Dendritic cell treated with granulocyte-macrophage colony-stimulating factor and Interleukin-4, amounts not matched to agents 40 ng/mL and 50 ng/mL, for 4 days (primary cell): ENCODE measurements at regions not wholly inside any gene's neighbourhood (a gene's known extent, or its start where the extent isn't known, plus 50 kb on each side); places are given as distances from the start of the nearest gene placed in this dataset.
"Not testable (repeated sequence)": the region's sequence is repeated elsewhere in the genome, so short reads cannot be mapped to it uniquely, and the experiment has no call there.

Experiments
- H3K27ac Mint-ChIP-seq: one replicate; pipeline ENCODE4 v1.8.0; 2022; ENCODE audit warnings: mild to moderate bottlenecking, mixed read lengths
- H3K27me3 Mint-ChIP-seq: one replicate; pipeline ENCODE4 v1.8.0; 2022; ENCODE audit warnings: mild to moderate bottlenecking, mixed read lengths
- H3K36me3 Mint-ChIP-seq: one replicate; pipeline ENCODE4 v1.8.0; 2022; ENCODE audit warnings: low read depth, mixed read lengths
- H3K4me1 Mint-ChIP-seq: one replicate; pipeline ENCODE4 v1.8.0; 2022; ENCODE audit warnings: low read depth, mixed read lengths
- H3K4me3 Mint-ChIP-seq: one replicate; pipeline ENCODE4 v1.8.0; 2022; ENCODE audit warnings: mild to moderate bottlenecking, moderate library complexity, mixed read lengths
- H3K9me3 Mint-ChIP-seq: one replicate; pipeline ENCODE4 v1.8.0; 2022; ENCODE audit warnings: mixed read lengths
- intact Hi-C: fragments of 100-400 bp; cut with micrococcal nuclease; formaldehyde crosslinking; loops from one replicate; pipeline ENCODE4 v1.15.0; 2022

- Mint-ChIP-seq H3K4me3 (no peak overlapping the region), H3K27me3 (no peaks in the 10 kb centered on the region), H3K36me3 (no peaks in the 10 kb centered on the region), H3K4me1 (no peaks in the 10 kb centered on the region), H3K27ac (no peak overlapping the region), H3K9me3 (no peaks in the 10 kb centered on the region)
- intact Hi-C loops: no loop called here
These were observed 78.4 kb downstream of the ADAMTS15 start for GRCh38 chr11:130526846-130527245.

DNA sequence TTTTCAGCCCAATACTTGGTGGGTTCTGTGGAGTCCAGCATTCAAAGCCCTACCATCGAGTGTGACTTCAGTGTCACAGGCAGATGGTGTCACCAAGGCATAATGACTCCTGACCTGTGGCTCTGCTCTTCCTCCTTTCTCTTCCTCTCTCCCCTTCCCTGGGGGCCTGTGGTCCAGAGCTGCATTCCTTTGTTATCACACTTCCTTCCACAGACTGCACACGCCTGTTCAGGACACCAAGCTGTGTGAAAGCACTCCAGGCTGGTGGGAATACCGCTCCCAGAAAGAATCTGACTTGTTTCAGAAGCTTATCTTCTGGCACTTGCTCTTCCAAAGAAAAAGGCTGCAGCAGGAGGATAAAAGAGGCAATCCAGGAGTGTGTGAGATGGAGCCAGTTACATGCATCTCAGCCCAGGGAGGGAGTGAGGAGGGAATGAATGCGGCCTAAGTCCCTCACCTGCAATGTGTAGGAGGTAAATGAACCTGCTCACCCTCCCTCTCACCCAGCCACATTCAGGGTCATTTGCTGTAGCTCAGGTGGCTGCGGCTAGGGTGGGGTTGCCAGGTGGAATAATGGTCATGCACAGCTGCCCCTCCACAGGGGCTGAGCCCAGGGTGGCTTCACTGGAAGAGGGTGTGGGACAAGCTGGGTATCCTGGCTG is 79.3 kb downstream of the ADAMTS15 start:
- H3K9me3 Mint-ChIP-seq: no peaks in the 10 kb centered on the region
- no peaks in the 10 kb centered on the region for H3K27me3 Mint-ChIP-seq
- H3K36me3 Mint-ChIP-seq: no peaks in the 10 kb centered on the region
- intact Hi-C loops: no loop called here
- no peaks in the 10 kb centered on the region for H3K4me1 Mint-ChIP-seq
- H3K27ac Mint-ChIP-seq: no peak overlapping the region
- no peak overlapping the region for H3K4me3 Mint-ChIP-seq

DNA sequence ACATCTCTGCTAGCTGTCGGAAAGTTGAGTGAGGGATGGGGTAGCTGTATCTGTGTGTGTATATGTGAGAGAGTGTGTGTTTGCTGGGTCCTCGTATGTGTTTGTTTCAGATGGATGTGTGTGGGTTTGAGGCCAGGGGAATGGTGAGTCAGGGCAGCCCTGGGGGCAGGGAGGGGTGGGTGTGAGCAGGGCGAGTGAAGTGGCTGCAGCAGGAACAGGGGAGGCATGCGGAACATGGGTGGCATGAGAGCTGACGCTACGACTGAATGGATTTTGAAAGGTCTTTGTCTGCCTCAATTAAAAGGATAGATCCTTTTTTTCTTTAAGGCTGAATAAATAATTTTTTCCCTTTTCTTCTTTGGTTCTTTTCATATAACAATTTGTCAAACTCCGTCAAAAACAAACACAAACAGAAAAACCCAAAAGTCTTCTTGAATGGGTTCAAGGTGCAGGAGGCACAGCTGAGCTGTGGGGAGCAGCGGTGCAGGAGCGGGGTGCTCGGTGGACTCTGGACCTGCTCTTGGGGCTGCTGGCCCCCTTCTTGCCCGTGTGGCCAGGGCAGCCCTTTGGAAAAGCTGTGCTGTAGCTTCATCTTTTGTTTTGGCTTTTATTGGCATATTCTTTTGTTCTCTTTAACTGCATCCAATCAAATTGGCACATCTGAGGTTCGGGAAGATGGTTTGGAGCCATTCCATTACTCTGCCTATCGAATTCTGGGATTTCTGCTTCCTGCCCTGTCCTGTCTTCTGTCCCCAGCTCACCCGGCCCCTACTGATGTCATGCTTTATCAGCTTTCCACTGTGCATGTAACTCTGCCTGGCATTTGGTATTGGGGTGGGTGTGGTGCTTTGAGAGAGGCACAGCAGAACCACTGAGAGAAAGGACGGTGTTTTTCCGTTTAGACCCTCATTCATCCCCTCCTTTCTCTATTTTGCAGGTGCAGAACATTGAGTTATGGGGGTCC is 80.1 kb downstream of the ADAMTS15 start:
- Mint-ChIP-seq H3K4me3 (no peak overlapping the region), H3K9me3 (no peaks in the 10 kb centered on the region), H3K36me3 (no peaks in the 10 kb centered on the region), H3K27ac (no peak overlapping the region), H3K27me3 (no peaks in the 10 kb centered on the region), H3K4me1 (no peaks in the 10 kb centered on the region)
- intact Hi-C loops: no loop called here

DNA sequence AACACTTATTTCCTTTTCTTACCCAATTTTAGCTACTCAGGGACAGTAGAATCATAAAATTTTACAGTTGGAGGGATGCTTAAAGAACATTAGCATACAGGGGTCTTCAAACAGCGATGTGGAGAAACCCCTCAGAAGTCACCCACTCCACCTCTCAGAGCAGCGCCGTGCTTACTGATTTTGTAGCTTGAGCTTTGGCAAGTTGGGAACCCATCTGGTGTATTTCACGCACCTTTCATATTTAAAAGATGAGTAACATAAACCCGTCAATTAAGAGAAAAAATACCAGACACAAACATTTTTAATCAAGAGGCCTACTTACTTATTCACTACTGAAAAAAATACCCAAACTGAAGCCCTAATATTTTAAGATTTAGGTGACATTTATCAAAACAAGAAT is 80.9 kb downstream of the ADAMTS15 start:
- H3K4me3 Mint-ChIP-seq: no peak overlapping the region
- H3K4me1 Mint-ChIP-seq: no peaks in the 10 kb centered on the region
- intact Hi-C loops: no loop called here
- H3K27ac Mint-ChIP-seq: no peak overlapping the region
- H3K36me3 Mint-ChIP-seq: no peaks in the 10 kb centered on the region
- H3K27me3 Mint-ChIP-seq: no peaks in the 10 kb centered on the region
- H3K9me3 Mint-ChIP-seq: no peaks in the 10 kb centered on the region

- no peaks in the 10 kb centered on the region for H3K36me3 Mint-ChIP-seq
- no peak overlapping the region for H3K27ac Mint-ChIP-seq
- no peaks in the 10 kb centered on the region for H3K27me3 Mint-ChIP-seq
- H3K4me1 Mint-ChIP-seq: no peaks in the 10 kb centered on the region
- intact Hi-C loops: no loop called here
- H3K9me3 Mint-ChIP-seq: no peaks in the 10 kb centered on the region
- no peak overlapping the region for H3K4me3 Mint-ChIP-seq
These were observed 82.6 kb downstream of the ADAMTS15 start for GRCh38 chr11:130531061-130531460.

GRCh38 chr11:130533113-130533798 is 84.8 kb downstream of the ADAMTS15 start:
- Mint-ChIP-seq H3K27me3 (peaks cover 2% of the 10 kb centered on the region), H3K9me3 (no peaks in the 10 kb centered on the region), H3K36me3 (no peaks in the 10 kb centered on the region), H3K4me1 (no peaks in the 10 kb centered on the region), H3K4me3 (no peak overlapping the region), H3K27ac (no peak overlapping the region)
- intact Hi-C loops: no loop called here

DNA sequence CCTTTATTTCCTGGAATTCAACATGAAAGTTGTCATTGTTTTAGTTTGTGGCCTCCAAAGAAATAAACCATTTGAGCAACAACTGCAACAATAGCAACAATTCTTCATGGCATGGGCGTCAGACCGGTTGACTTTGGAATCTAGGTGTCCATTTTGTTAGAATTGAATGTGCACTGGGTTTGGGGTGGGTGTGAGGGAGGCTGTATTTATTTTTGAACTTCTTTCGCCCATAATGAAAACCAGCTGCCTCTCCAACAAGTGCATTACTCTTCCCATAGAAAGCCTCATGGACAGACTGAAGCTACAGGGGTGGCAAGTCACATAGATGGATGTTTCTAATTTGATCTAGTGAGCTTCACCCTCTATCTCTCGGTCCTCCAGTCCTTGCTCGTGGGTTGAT is 85.4 kb downstream of the ADAMTS15 start:
- Mint-ChIP-seq H3K27me3 (peaks cover 2% of the 10 kb centered on the region), H3K4me1 (no peaks in the 10 kb centered on the region), H3K9me3 (no peaks in the 10 kb centered on the region), H3K27ac (no peak overlapping the region), H3K4me3 (no peak overlapping the region), H3K36me3 (no peaks in the 10 kb centered on the region)
- intact Hi-C loops: no loop called here

DNA sequence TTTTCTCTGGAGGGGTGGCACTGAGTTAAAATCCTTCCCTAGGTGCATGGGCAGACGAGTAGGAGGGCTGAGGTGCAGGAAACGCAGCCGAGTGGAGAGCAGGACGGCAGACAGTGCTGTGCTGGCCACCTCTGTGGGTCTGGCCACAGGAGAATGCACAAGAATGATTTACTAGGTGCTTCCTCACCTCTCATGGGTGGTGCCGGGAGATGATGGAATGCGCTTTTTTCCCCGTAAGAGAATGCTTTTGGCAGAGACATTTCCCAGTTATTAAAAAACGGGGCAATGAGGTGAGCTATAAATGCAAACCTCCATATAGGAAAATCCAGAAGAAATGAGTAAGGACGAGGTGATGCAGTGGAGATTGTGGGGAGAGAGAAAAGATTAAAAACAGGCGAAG is 86.1 kb downstream of the ADAMTS15 start:
- no peak overlapping the region for H3K4me3 Mint-ChIP-seq
- H3K27me3 Mint-ChIP-seq: peaks cover 2% of the 10 kb centered on the region
- no peak overlapping the region for H3K27ac Mint-ChIP-seq
- no peaks in the 10 kb centered on the region for H3K9me3 Mint-ChIP-seq
- no peaks in the 10 kb centered on the region for H3K4me1 Mint-ChIP-seq
- intact Hi-C loops: no loop called here
- no peaks in the 10 kb centered on the region for H3K36me3 Mint-ChIP-seq

DNA sequence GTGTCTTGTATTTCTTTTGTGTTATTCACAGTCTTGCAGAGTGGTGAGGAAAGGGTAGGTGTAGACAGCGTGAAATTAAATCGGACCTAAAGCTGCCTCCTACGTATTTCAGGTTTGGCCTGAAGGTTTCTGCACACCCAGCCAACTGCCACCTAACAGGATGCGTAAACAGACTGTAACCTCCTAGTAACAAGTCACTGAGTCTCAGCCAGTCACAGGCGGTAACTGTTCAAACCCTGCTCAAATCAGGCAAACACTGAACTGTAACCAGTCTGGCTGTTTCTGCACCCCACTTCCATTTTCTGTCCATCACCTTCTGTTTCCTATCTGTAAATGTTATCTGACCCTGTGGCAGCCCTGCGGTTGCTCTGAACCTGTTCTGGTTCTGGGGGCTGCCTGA is 87.1 kb downstream of the ADAMTS15 start:
- H3K36me3 Mint-ChIP-seq: no peaks in the 10 kb centered on the region
- H3K9me3 Mint-ChIP-seq: no peaks in the 10 kb centered on the region
- intact Hi-C loops: no loop called here
- H3K4me1 Mint-ChIP-seq: no peaks in the 10 kb centered on the region
- H3K4me3 Mint-ChIP-seq: no peak overlapping the region
- H3K27me3 Mint-ChIP-seq: peaks cover 6% of the 10 kb centered on the region
- no peak overlapping the region for H3K27ac Mint-ChIP-seq

GRCh38 chr11:130536106-130537040 is 87.9 kb downstream of the ADAMTS15 start:
- no peaks in the 10 kb centered on the region for H3K9me3 Mint-ChIP-seq
- peaks cover 6% of the 10 kb centered on the region for H3K27me3 Mint-ChIP-seq
- intact Hi-C loops: no loop called here
- no peaks in the 10 kb centered on the region for H3K4me1 Mint-ChIP-seq
- no peaks in the 10 kb centered on the region for H3K36me3 Mint-ChIP-seq
- no peak overlapping the region for H3K4me3 Mint-ChIP-seq
- H3K27ac Mint-ChIP-seq: no peak overlapping the region

GRCh38 chr11:130539680-130540079 is 91.2 kb downstream of the ADAMTS15 start:
- H3K27me3 Mint-ChIP-seq, H3K36me3 Mint-ChIP-seq, H3K27ac Mint-ChIP-seq, H3K4me3 Mint-ChIP-seq, intact Hi-C loops, H3K9me3 Mint-ChIP-seq, H3K4me1 Mint-ChIP-seq: not testable (repeated sequence)

- Mint-ChIP-seq H3K4me1 (no peaks in the 10 kb centered on the region), H3K4me3 (no peak overlapping the region), H3K27ac (no peak overlapping the region)
These were observed 95.8 kb downstream of the ADAMTS15 start for GRCh38 chr11:130544266-130544665.

DNA sequence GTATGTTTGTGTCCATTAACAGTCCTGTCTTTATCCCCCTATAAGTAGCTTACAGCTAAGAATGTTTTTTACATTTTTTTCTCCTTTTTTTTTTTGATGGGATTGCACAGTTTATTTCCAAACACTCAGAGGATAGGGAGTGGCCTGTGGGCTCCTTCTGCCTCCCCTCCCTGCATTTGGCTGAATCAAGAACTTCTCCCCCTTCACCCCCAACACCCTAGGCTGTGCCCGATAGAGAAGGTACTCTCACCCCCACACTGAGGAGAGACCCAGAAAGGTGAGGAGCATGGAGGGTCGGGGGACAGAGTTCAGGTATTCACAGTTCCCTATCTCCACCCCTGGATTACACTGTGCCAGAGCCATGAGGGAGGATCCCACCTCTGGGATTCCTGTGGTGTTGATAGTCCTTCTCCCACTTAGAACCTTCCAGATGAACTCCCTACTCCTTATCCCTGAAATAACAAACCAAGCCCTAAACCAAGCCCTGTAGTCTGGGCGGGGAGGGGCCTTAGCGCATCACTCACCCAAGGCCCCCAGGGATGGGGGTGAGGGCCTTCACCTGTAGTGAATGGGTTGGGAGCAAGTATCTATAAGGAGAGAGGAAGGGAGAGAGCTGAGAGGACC is 97.1 kb downstream of the ADAMTS15 start:
- H3K9me3 Mint-ChIP-seq: no peaks in the 10 kb centered on the region
- H3K4me3 Mint-ChIP-seq: no peak overlapping the region

More at GRCh38 chr11:130544266-130544665, 95.8 kb downstream of the ADAMTS15 start:
- intact Hi-C loops: no loop called here
- Mint-ChIP-seq H3K36me3 (no peaks in the 10 kb centered on the region), H3K27me3 (peaks cover 4% of the 10 kb centered on the region), H3K9me3 (no peaks in the 10 kb centered on the region)

More for the DNA sequence above, 97.1 kb downstream of the ADAMTS15 start:
- no peaks in the 10 kb centered on the region for H3K4me1 Mint-ChIP-seq
- H3K36me3 Mint-ChIP-seq: no peaks in the 10 kb centered on the region
- H3K27ac Mint-ChIP-seq: no peak overlapping the region
- intact Hi-C loops: no loop called here
- H3K27me3 Mint-ChIP-seq: no peaks in the 10 kb centered on the region
